CD4-positive, CD25-positive, alpha-beta regulatory T cell (primary cell): ENCODE measurements at regions not wholly inside any gene's neighbourhood (a gene's known extent, or its start where the extent isn't known, plus 50 kb on each side); places are given as distances from the start of the nearest gene placed in this dataset.
"Not testable (repeated sequence)": the region's sequence is repeated elsewhere in the genome, so short reads cannot be mapped to it uniquely, and the experiment has no call there.

Experiments
- ATAC-seq, 2 donors: fragments of 150-1000 bp; cut with Tn5 transposase; one replicate each; pipeline ENCODE4 v1.10.0; 2021; ENCODE audit warnings: low read depth in 2 of 2, moderate number of reproducible peaks in 2 of 2, moderate library complexity in 1 of 2
- DNase-seq, 3 donors: peaks; one replicate each; pipeline versions ENCODE4 v3.0.0 to v3.0.0-alpha.2; 2012 to 2022; ENCODE audit warnings: mixed read lengths in 1 of 3
- H3K27ac ChIP-seq: one replicate; pipeline ENCODE4 v1.7.0; 2013; ENCODE audit warnings: mild to moderate bottlenecking, low read length; ENCODE audit not compliant: insufficient read depth, poor library complexity, severe bottlenecking
- H3K27me3 ChIP-seq: one replicate; pipeline ENCODE4 v1.7.0; 2013; ENCODE audit warnings: low read length; ENCODE audit not compliant: control insufficient read depth, insufficient read depth
- H3K36me3 ChIP-seq: one replicate; pipeline ENCODE4 v1.7.0; 2013; ENCODE audit warnings: mild to moderate bottlenecking, low read length, moderate library complexity; ENCODE audit not compliant: control insufficient read depth, insufficient read depth
- H3K4me1 ChIP-seq: 2 replicates; pipeline ENCODE4 v1.7.0; 2013; ENCODE audit warnings: mild to moderate bottlenecking, low read length; ENCODE audit not compliant: insufficient read depth, control insufficient read depth, poor library complexity, severe bottlenecking
- H3K4me3 ChIP-seq: one replicate; pipeline ENCODE4 v1.7.0; 2013; ENCODE audit warnings: low read depth, mild to moderate bottlenecking, low read length, moderate library complexity
- H3K9me3 ChIP-seq, 2 experiments: 1 replicate in 1 of 2; 2 replicates in 1 of 2; pipeline ENCODE4 v1.7.0; 2013; ENCODE audit warnings: low read length in 2 of 2, mild to moderate bottlenecking in 1 of 2, moderate library complexity in 1 of 2; ENCODE audit not compliant: control insufficient read depth in 2 of 2
- H3K27ac Mint-ChIP-seq, 3 donors: one replicate each; pipeline ENCODE4 v1.8.0; 2020 to 2022; ENCODE audit warnings: mild to moderate bottlenecking in 3 of 3, mixed read lengths in 3 of 3, moderate library complexity in 2 of 3
- H3K27me3 Mint-ChIP-seq: one replicate; pipeline ENCODE4 v1.8.0; 2022; ENCODE audit warnings: mild to moderate bottlenecking, mixed read lengths
- H3K36me3 Mint-ChIP-seq: one replicate; pipeline ENCODE4 v1.8.0; 2020; ENCODE audit warnings: mixed read lengths
- H3K4me1 Mint-ChIP-seq, 4 donors: one replicate each; pipeline ENCODE4 v1.8.0; 2020 to 2022; ENCODE audit warnings: mixed read lengths in 4 of 4, mild to moderate bottlenecking in 1 of 4
- H3K4me3 Mint-ChIP-seq, 4 donors: one replicate each; pipeline ENCODE4 v1.8.0; 2020 to 2022; ENCODE audit warnings: mild to moderate bottlenecking in 4 of 4, mixed read lengths in 4 of 4, moderate library complexity in 3 of 4
- H3K9me3 Mint-ChIP-seq, 7 donors: one replicate each; pipeline ENCODE4 v1.8.0; 2020 to 2022; ENCODE audit warnings: mixed read lengths in 7 of 7, mild to moderate bottlenecking in 3 of 7, moderate library complexity in 2 of 7

DNA sequence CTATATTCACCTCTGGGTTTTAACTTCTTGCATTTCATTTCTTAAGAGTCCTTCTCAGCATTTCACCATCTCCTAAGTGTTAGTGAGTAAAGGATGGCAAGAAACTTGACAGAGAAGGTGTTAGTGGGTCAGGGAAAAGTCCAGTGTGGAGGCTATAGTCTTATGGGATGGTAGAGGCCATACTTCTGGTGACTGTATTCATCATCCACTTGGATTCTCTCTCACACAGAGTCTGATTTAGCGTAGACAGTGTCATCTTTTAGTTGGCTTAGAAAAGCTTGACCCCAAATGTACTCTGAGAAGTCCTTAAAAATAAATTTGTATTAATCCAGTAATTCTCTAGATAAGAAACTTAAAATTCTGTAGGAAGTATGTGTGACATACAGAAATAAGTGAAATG is 232.4 kb upstream of the FBXO33 start:
- no peak overlapping the region for H3K27ac Mint-ChIP-seq
- H3K4me3 ChIP-seq: no peak overlapping the region
- no peak for ATAC-seq
- no peaks in the 10 kb centered on the region for H3K27me3 Mint-ChIP-seq
- H3K36me3 Mint-ChIP-seq: no peaks in the 10 kb centered on the region
- H3K9me3 Mint-ChIP-seq: peaks cover 0 to 29% (median 4%) of the 10 kb centered on the region in 7 donors
- H3K4me3 Mint-ChIP-seq: no peak overlapping the region
- DNase-seq: no peak
- H3K4me1 ChIP-seq: no peaks in the 10 kb centered on the region
- peaks cover 0 to 4% of the 10 kb centered on the region in 2 experiments for H3K9me3 ChIP-seq
- no peaks in the 10 kb centered on the region for H3K4me1 Mint-ChIP-seq
- H3K27ac ChIP-seq: no peak overlapping the region
- no peaks in the 10 kb centered on the region for H3K36me3 ChIP-seq
- H3K27me3 ChIP-seq: no peaks in the 10 kb centered on the region

DNA sequence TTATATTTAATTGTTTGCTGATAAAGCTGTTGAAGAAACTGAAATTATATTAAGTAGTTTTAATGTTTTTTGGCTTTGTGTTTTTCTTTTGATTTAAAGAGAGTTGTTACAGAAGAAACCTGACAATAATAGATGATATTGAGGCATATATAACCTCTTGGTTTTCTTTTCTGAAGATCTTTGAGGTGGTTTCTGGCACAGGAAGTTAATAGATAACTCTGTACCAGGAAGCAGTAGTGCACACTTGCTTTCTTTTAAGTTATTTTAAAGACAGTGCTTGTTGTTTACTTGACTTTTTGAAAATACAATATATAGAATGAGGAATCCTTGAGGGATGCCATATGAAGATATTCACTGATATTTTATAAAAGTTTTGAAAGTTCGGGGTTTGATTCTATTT is 209.0 kb upstream of the FBXO33 start:
- H3K9me3 Mint-ChIP-seq: peaks cover 0 to 30% (median 15%) of the 10 kb centered on the region in 7 donors
- no peaks in the 10 kb centered on the region for H3K27me3 Mint-ChIP-seq
- DNase-seq (peak in 1 of 3 donors; percentile 13), ATAC-seq (no peak)
- Histone ChIP-seq H3K9me3 (peaks cover 0 to 5% of the 10 kb centered on the region in 2 experiments), H3K36me3 (no peaks in the 10 kb centered on the region), H3K4me1 (no peaks in the 10 kb centered on the region), H3K27me3 (no peaks in the 10 kb centered on the region), H3K4me3 (no peak overlapping the region), H3K27ac (no peak overlapping the region)
- H3K4me3 Mint-ChIP-seq: peak overlapping the region in 2 of 4 donors; percentile 36 to 38
- no peak overlapping the region for H3K27ac Mint-ChIP-seq
- H3K4me1 Mint-ChIP-seq: peaks cover 0 to 2% (median 0%) of the 10 kb centered on the region in 4 donors
- H3K36me3 Mint-ChIP-seq: no peaks in the 10 kb centered on the region

DNA sequence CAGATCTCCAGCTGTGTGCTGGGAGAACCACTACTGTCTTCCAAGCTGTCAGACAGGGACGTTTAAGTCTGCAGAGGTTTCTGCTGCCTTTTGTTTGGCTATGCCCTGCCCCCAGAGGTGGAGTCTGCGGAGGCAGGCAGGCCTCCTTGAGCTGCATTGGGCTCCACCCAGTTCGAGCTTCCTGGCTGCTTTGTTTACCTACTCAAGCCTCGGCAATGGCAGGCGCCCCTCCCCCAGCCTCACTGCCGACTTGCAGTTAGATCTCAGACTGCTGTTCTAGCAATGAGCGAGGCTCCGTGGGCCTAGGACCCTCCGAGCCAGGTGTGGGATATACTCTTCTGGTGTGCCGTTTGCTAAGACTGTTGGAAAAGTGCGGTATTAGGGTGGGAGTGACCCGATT is 206.8 kb upstream of the FBXO33 start:
- H3K9me3 Mint-ChIP-seq: peaks cover 0 to 22% (median 13%) of the 10 kb centered on the region in 7 donors
- not testable (repeated sequence) for H3K4me1 ChIP-seq, H3K27ac ChIP-seq, ATAC-seq, DNase-seq, H3K4me3 ChIP-seq, H3K36me3 ChIP-seq, H3K9me3 ChIP-seq, H3K36me3 Mint-ChIP-seq, H3K27me3 Mint-ChIP-seq, H3K27me3 ChIP-seq, H3K4me3 Mint-ChIP-seq, H3K4me1 Mint-ChIP-seq
- peak overlapping the region in 1 of 3 donors; percentile 63 for H3K27ac Mint-ChIP-seq

DNA sequence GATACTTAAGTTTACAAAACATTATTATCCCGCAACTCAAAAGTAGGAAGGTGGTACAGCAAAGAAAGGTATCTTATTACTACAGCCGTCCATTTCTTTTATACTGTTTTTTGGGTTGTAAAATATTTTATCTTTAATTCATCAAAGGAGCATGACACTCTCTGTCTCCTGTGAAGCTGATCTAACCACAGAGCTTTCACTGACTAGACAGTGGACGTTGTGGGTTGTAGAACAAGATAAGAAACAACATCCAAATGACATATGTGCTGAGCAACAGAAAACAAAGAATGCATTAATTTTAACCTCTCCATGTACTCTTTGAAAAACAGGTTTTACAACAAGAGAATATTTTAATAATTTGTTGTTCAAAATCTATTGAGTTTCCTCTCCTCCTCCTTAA is 195.9 kb upstream of the FBXO33 start:
- DNase-seq: no peak
- Histone ChIP-seq H3K4me3 (no peak overlapping the region), H3K27me3 (no peaks in the 10 kb centered on the region), H3K9me3 (no peaks in the 10 kb centered on the region), H3K4me1 (no peaks in the 10 kb centered on the region), H3K36me3 (no peaks in the 10 kb centered on the region), H3K27ac (no peak overlapping the region)
- no peaks in the 10 kb centered on the region for H3K4me1 Mint-ChIP-seq
- no peaks in the 10 kb centered on the region for H3K27me3 Mint-ChIP-seq
- no peak overlapping the region for H3K27ac Mint-ChIP-seq
- no peak for ATAC-seq
- peaks cover 0 to 32% (median 11%) of the 10 kb centered on the region in 7 donors for H3K9me3 Mint-ChIP-seq
- no peak overlapping the region for H3K4me3 Mint-ChIP-seq
- no peaks in the 10 kb centered on the region for H3K36me3 Mint-ChIP-seq

DNA sequence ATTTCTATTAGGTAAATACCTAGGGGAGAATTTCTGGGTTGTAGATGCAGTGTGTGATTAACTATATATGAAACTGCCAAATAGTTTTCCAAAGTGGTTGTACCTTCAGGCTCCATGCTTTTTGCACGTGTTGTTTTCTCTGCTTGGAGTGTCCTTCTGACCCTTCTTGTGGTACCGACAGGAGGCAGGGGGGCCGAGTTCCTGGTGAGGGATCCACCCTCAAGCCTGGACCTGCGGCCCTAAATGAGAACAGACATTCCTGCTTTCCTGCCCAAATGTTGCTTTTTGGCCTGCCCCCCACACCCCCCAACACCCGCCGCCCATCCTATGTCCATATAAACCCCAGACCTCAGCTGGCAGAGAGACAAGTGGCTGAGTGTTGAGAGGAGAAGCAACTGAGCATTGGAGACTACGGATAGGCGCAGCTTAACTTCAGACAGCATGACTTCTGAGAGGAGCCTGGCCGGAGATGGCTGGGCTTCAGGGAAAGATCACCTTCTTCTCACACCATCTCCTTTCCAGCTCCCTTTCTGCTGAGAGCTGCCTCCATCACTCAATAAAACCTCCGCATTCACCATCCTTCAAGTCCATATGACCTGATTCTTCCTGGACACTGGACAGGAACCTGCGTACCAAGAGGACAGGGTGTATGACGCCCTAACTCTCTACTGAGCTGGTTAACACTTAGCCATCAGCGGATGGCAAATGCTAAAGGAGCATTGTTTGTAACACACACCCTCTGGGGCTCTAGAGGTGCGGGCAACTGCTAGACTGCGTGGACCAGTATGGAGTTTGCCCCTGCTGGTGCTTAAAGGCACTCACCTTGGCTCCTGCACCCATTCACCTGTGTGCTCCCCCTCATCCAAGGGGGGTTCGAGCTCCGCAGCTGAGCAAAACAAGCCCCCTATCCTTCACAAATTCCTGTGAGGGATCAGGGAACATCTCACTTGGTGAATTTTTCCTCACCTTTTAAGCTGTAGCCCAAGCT is 194.7 kb upstream of the FBXO33 start:
- no peak for ATAC-seq
- no peak overlapping the region for H3K4me3 Mint-ChIP-seq
- Histone ChIP-seq H3K27me3 (no peaks in the 10 kb centered on the region), H3K27ac (no peak overlapping the region), H3K9me3 (peaks cover 0 to 3% of the 10 kb centered on the region in 2 experiments), H3K4me1 (no peaks in the 10 kb centered on the region), H3K36me3 (no peaks in the 10 kb centered on the region), H3K4me3 (no peak overlapping the region)
- peaks cover 0 to 38% (median 11%) of the 10 kb centered on the region in 7 donors for H3K9me3 Mint-ChIP-seq
- no peaks in the 10 kb centered on the region for H3K27me3 Mint-ChIP-seq
- no peak overlapping the region for H3K27ac Mint-ChIP-seq
- H3K4me1 Mint-ChIP-seq: no peaks in the 10 kb centered on the region
- no peak for DNase-seq
- H3K36me3 Mint-ChIP-seq: no peaks in the 10 kb centered on the region

DNA sequence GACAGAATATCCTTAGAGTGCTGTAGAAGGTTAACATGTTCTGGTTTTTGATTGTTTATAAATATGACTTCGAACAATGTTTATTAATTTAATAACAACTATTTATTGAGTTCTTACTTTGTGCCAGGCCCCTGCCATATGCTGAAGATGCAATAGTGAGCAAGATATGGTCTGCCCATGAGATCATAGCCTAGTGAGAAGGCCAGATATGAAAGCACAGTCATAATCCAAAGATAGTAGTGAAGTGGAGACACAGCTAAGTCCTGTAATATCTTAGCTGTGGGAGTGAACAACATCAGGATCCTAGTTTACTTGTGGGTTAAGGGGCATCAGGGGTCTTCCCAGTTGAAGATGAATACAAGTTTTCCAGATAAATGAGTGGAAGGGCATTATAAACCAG is 189.4 kb upstream of the FBXO33 start:
- peaks cover 4 to 6% of the 10 kb centered on the region in 2 experiments for H3K9me3 ChIP-seq
- no peak overlapping the region for H3K27ac ChIP-seq
- H3K4me3 Mint-ChIP-seq: no peak overlapping the region
- H3K36me3 ChIP-seq: no peaks in the 10 kb centered on the region
- no peak overlapping the region for H3K4me3 ChIP-seq
- H3K36me3 Mint-ChIP-seq: no peaks in the 10 kb centered on the region
- no peaks in the 10 kb centered on the region for H3K4me1 ChIP-seq
- H3K9me3 Mint-ChIP-seq: peaks cover 1 to 52% (median 9%) of the 10 kb centered on the region in 7 donors
- no peak for DNase-seq
- H3K27me3 Mint-ChIP-seq: no peaks in the 10 kb centered on the region
- ATAC-seq: no peak
- H3K4me1 Mint-ChIP-seq: no peaks in the 10 kb centered on the region
- no peak overlapping the region for H3K27ac Mint-ChIP-seq
- no peaks in the 10 kb centered on the region for H3K27me3 ChIP-seq

DNA sequence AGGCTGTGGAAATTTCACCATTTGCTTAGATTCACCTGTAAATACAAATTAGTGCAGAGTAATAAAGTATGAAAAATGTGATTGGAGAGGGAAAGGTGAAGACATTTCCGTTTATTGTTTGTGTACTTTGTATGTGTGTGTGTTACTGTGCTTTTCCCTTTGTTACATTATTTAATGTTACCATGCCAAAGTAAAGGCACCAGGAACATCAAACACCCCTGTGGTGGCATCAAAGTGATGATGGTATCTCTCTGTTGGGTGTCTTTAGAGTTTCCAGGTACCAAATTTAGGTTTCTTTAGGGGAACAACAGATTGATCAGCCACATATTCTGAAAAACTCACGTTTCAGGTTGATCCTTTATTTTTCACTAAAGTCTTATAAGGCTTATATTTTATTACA is 189.0 kb upstream of the FBXO33 start:
- no peak for DNase-seq
- H3K4me3 Mint-ChIP-seq: no peak overlapping the region
- peaks cover 1 to 50% (median 8%) of the 10 kb centered on the region in 7 donors for H3K9me3 Mint-ChIP-seq
- no peaks in the 10 kb centered on the region for H3K4me1 Mint-ChIP-seq
- H3K36me3 ChIP-seq: no peaks in the 10 kb centered on the region
- H3K9me3 ChIP-seq: peaks cover 4 to 6% of the 10 kb centered on the region in 2 experiments
- no peak overlapping the region for H3K27ac ChIP-seq
- no peak overlapping the region for H3K4me3 ChIP-seq
- H3K27me3 ChIP-seq: no peaks in the 10 kb centered on the region
- H3K4me1 ChIP-seq: no peaks in the 10 kb centered on the region
- ATAC-seq: no peak
- no peak overlapping the region for H3K27ac Mint-ChIP-seq
- H3K36me3 Mint-ChIP-seq: no peaks in the 10 kb centered on the region
- H3K27me3 Mint-ChIP-seq: no peaks in the 10 kb centered on the region

DNA sequence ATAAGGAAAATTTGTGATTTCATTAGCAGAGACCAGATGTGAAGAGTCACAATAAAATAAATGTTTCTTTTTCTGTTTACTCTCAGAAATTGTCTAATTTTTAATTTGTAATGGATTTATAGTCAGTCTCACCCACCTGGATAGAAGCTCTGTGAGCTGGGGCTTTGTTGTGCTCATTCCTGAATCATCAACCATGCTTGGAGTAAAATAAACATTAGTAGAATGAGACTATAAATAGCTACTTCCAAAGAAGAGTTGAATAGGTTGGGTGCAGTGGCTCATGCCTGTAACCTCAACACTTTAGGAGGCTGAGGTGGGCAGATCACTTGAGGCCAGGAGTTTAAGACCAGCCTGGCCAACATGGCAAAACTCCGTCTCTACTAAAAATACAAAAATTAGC is 185.3 kb upstream of the FBXO33 start:
- peaks cover 3% of the 10 kb centered on the region for H3K36me3 Mint-ChIP-seq
- H3K36me3 ChIP-seq: no peaks in the 10 kb centered on the region
- no peak overlapping the region for H3K27ac Mint-ChIP-seq
- no peak overlapping the region for H3K27ac ChIP-seq
- H3K4me3 Mint-ChIP-seq: no peak overlapping the region
- H3K9me3 ChIP-seq: peaks cover 4 to 6% of the 10 kb centered on the region in 2 experiments
- peaks cover 0 to 5% (median 0%) of the 10 kb centered on the region in 4 donors for H3K4me1 Mint-ChIP-seq
- no peak for DNase-seq
- H3K4me1 ChIP-seq: no peaks in the 10 kb centered on the region
- ATAC-seq: no peak
- no peaks in the 10 kb centered on the region for H3K27me3 ChIP-seq
- H3K9me3 Mint-ChIP-seq: peaks cover 4 to 35% (median 15%) of the 10 kb centered on the region in 7 donors
- no peaks in the 10 kb centered on the region for H3K27me3 Mint-ChIP-seq
- H3K4me3 ChIP-seq: no peak overlapping the region
